HG02588 (cell line): ENCODE measurements at regions not wholly inside any gene's neighbourhood (a gene's known extent, or its start where the extent isn't known, plus 50 kb on each side); places are given as distances from the start of the nearest gene placed in this dataset.
"Not testable (repeated sequence)": the region's sequence is repeated elsewhere in the genome, so short reads cannot be mapped to it uniquely, and the experiment has no call there.

ENCODE experiments used
- ATAC-seq: cut with Tn5 transposase; IDR thresholded peaks from one replicate; pipeline ENCODE4 v1.9.1; 2021; ENCODE audit warnings: mild to moderate bottlenecking, moderate library complexity; ENCODE audit not compliant: unreplicated experiment

DNA sequence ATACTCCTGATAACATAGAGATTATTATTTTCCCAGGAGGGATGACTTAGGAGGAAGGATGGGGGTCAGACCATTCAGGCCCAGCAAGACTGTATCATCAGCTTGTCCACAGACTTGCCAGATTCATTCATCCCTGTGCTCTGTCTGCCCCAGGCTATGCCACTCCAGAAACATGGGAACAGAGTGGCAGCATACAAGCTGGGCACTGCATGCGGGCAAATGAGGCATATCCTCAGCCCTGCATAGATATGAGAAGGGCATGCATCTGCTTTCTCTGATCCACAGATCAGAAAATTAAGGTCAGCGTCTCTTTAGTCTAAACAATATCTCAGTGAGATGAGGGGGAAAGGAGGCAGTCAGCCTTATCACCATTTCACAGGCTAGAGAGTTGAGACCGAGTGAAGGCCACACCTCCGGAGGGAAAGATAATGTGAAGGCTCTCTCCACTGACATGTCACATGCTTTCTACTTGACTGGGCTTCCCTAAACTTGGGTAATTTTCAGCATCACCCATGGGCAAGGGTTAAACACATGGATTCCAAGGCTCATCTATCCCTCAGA, 140.5 kb downstream of the TFAP2B start:
- no peak for ATAC-seq

DNA sequence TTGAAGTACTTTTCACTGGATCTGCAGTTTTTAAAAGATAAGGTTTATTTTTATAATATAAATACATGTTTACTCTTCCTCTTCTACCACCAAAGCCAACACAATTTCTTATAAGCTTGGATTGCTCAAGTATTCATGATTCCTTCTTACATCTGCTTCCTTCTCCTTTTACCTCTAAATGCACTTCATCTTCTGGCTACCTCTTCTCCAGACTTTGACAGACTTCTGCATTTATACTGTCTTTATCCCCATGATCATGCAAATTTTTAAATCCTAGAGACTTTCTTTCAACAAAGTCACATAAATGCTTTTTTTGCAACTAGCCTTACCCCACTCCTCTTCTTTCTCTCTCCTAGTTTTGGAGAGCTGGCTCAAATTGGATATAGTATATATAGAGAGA, 142.9 kb downstream of the TFAP2B start:
- ATAC-seq: no peak

GRCh38 chr6:50962213-50962759, 143.6 kb downstream of the TFAP2B start:
- no peak for ATAC-seq

- no peak for ATAC-seq
These were observed 145.3 kb downstream of the TFAP2B start for GRCh38 chr6:50963952-50964351.

DNA sequence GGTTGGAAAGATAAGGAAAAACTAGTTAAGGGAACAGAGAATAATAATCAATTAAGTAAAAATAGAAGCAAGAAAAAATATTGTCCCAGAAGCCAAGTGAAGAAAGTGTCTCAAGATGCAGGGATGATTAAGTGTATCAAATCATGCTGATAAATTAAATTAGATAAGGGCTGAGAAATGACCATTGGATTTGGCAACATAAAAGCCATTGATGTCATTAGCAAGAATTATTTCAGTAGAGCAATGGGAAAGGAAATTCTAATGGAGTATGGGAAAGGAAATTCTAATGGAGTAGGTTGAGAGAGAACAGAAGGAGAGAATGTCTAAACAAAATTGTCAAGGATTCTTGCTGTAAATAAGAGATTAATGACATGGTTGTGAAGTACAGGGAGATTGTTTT, 146.8 kb downstream of the TFAP2B start:
- no peak for ATAC-seq

DNA sequence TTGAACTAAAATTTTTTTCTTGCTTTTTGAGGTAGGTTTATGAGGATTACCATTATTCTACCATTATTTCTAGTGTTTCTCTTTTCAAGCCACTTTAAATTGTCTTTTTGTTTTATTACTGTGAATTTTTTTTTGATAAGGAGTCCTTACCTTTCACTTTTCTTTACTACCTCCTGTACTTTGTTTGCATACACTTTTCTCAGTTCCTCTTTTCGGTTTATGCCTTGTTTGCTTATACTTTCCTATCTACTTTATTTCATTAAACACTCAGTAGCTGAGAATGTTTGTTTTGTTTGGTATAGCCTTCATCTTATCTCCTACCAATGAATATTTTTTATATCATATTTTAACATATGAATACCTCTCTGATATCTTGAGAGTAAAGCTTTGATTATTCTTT, 147.9 kb downstream of the TFAP2B start:
- ATAC-seq: peak; percentile 95

- ATAC-seq: no peak
These were observed 148.3 kb downstream of the TFAP2B start for GRCh38 chr6:50966986-50967385.

- not testable (repeated sequence) for ATAC-seq
These were observed 149.6 kb downstream of the TFAP2B start for GRCh38 chr6:50968246-50968645.

- no peak for ATAC-seq
These were observed 152.2 kb downstream of the TFAP2B start for GRCh38 chr6:50970908-50971307.

DNA sequence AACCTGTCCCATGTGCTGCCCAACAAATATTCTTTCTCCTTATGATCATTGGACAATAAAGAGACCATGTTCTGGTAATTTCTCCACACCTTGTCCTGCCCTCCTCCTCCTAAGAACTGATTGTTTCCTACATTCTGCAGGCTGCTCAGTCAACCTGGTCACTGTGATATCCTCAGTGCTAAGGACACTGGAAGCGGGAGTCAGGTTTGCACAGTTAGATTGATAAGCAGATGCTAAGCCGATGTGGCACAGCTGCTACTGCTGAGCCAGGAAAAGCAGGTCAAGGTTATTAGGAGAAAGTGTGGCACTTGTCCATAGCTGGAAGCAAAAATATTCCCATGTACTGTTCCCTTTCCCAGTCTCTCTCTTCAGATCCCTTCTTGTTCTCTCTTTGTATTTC, 154.8 kb downstream of the TFAP2B start:
- ATAC-seq: no peak

GRCh38 chr6:50974319-50974718, 155.6 kb downstream of the TFAP2B start:
- ATAC-seq: no peak

DNA sequence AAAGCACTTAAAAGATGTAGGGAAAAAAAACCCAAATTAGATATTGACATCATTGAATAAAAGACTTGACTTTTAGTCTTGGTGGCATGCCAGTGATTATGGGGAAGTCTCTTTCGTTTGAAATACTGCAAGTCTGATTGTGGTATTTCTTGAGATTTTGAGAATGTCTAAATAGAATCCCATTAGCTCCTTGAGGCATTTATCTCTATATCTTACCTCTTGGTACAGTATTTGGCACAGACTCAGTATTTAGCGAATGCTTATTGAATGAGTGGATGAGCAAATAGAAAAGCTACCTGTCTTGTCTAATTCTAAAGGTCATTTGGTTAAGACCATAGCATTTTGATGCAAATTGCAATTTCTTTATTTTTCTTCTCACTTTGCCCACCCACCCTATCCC, 156.5 kb downstream of the TFAP2B start:
- no peak for ATAC-seq

GRCh38 chr6:50976907-50977306, 158.2 kb downstream of the TFAP2B start:
- ATAC-seq: no peak

- no peak for ATAC-seq
These were observed 159.1 kb downstream of the TFAP2B start for GRCh38 chr6:50977796-50978195.

DNA sequence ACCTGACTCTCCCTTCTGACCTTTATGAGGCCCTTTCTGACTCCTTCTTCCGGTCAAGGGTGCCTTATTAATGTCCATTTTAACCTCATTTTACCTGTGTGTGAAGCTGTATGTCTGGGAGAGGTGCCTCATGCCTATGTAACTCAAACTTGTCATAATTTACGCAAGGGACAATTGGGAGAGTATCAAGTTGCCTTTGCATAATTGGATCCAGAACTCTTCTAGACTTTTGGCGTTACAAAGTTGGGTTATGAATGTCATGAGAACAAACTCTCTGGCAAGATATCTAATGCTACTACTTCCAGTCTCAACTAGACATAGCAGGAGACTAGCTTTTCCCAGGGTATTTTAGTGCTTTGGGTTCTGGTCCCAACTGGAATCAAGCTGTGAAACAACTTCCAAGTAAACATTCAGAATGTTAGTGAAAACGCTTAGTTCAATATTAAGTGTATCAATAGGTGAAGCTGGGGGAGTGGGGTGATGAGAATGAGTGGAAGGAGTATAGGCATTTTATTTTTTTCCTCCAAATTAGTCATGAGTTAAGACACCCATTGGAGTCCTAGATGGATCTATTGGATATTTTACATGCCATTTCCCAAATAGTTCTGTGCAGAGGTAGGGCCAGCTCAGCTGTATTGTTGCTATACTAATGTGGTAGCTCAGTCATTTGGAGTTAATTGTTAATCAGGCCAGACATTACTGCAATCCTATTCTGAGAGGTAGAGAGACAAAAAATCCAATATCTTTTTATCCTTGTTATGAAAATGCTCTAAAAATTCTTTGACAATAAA, 159.9 kb downstream of the TFAP2B start:
- ATAC-seq: no peak

DNA sequence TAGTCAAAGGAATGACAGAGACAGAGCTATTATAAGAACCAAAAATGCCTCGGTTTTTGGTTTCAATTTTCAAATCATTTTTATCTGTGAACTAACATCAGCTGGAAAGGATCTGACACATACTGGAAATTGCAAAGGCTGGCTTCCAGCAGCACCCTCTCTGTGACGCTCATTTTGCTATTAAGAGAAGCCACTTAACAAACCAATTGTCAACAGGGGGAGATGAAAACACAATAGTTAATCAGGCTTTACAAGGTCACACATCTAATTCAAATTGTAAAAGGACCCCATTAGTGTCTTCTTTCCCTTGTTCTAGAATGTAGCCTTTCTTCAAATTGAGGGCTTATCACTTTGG, 160.5 kb downstream of the TFAP2B start:
- ATAC-seq: no peak

GRCh38 chr6:50984135-50984534, 165.5 kb downstream of the TFAP2B start:
- no peak for ATAC-seq

- ATAC-seq: no peak
These were observed 167.6 kb downstream of the TFAP2B start for GRCh38 chr6:50986319-50986718.

DNA sequence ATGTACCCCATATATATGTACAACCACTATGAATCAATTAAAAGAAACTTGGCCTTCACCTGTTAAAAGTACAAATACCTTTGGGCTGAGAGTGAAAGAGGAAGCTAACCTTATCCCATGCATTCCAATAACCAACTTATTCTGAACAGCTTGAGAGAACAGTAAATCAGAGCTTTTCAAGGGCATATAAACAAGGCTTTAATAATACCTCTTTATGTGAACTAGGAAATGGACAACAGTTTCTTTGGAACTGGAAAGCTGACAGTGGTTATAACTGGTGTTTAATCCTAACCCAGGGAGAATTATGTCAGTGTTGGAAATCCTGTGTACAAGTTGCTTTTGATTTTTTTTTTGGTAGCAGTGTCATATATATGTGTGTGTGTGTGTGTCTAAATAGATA, 170.5 kb downstream of the TFAP2B start:
- ATAC-seq: no peak

GRCh38 chr6:50990750-50991446, 172.2 kb downstream of the TFAP2B start:
- no peak for ATAC-seq

DNA sequence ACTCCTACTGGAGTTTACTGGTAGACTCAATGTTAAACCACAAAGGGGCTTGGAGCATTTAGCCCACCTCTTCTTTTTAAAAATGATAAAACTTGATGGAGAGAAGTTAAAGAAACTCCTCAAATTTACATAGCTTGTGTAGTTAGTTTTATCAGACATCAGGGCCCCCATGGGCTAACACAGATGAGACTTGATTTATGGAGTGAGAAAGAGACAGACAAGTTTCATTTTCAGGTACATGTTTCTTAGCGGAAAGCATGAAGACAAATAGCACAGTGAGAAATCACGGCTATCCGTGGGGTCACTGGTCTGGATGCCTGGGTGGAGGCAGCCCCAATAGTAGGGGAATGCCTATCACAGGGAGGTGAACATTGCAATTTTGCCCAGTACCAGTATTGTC, 173.6 kb downstream of the TFAP2B start:
- no peak for ATAC-seq
